ENCODE measurements at regions not wholly inside any gene's neighbourhood (a gene's known extent, or its start where the extent isn't known, plus 50 kb on each side); places are given as distances from the start of the nearest gene placed in this dataset.

GRCh38 chr19:27911122-27911898 lies 1301.6 kb downstream of the UQCRFS1 start:
- DNase-seq = no peak
- no peaks in the 10 kb centered on the region for H3K36me3 ChIP-seq
- TF ChIP-seq CTCF (IDR thresholded peaks at IDR 0.05; ENCODE audit: borderline replicate concordance) = no peak
- intact Hi-C loops (cut with micrococcal nuclease) = no loop called here
- no peaks in the 10 kb centered on the region for H3K4me1 ChIP-seq
- no peak overlapping the region for H3K27ac ChIP-seq (replicated peaks)
- H3K4me3 ChIP-seq = no peak overlapping the region
- H3K9me3 ChIP-seq (replicated peaks) = no peaks in the 10 kb centered on the region
- H3K27me3 ChIP-seq (ENCODE audit: low read depth) = peaks cover 17% of the 10 kb centered on the region

GRCh38 chr19:27909861-27910260 lies 1303.1 kb downstream of the UQCRFS1 start:
- H3K4me1 ChIP-seq = no peaks in the 10 kb centered on the region
- no peak overlapping the region for H3K4me3 ChIP-seq
- H3K27me3 ChIP-seq (ENCODE audit: low read depth) = peaks cover 17% of the 10 kb centered on the region
- no peak for TF ChIP-seq CTCF (IDR thresholded peaks at IDR 0.05; ENCODE audit: borderline replicate concordance)
- no peak for DNase-seq
- intact Hi-C loops (cut with micrococcal nuclease) = no loop called here
- no peaks in the 10 kb centered on the region for H3K36me3 ChIP-seq
- H3K9me3 ChIP-seq (replicated peaks) = no peaks in the 10 kb centered on the region
- no peak overlapping the region for H3K27ac ChIP-seq (replicated peaks)

- Histone ChIP-seq H3K36me3 (no peaks in the 10 kb centered on the region), H3K27ac (replicated peaks) (no peak overlapping the region), H3K27me3 (ENCODE audit: low read depth) (peaks cover 17% of the 10 kb centered on the region), H3K4me3 (no peak overlapping the region), H3K9me3 (replicated peaks) (no peaks in the 10 kb centered on the region), H3K4me1 (no peaks in the 10 kb centered on the region)
- DNase-seq = no peak
- no peak for TF ChIP-seq CTCF (IDR thresholded peaks at IDR 0.05; ENCODE audit: borderline replicate concordance)
- intact Hi-C loops (cut with micrococcal nuclease) = no loop called here
Observed at GRCh38 chr19:27909185-27909840, 1303.6 kb downstream of the UQCRFS1 start.

- Histone ChIP-seq H3K4me3 (no peak overlapping the region), H3K36me3 (no peaks in the 10 kb centered on the region), H3K27me3 (ENCODE audit: low read depth) (peaks cover 13% of the 10 kb centered on the region), H3K9me3 (replicated peaks) (no peaks in the 10 kb centered on the region), H3K4me1 (no peaks in the 10 kb centered on the region), H3K27ac (replicated peaks) (no peak overlapping the region)
- DNase-seq = no peak
- TF ChIP-seq CTCF (IDR thresholded peaks at IDR 0.05; ENCODE audit: borderline replicate concordance) = no peak
- intact Hi-C loops (cut with micrococcal nuclease) = no loop called here
Observed at GRCh38 chr19:27906081-27906480, 1306.9 kb downstream of the UQCRFS1 start.

- no peaks in the 10 kb centered on the region for H3K4me1 ChIP-seq
- H3K27ac ChIP-seq (replicated peaks) = no peak overlapping the region
- no peaks in the 10 kb centered on the region for H3K9me3 ChIP-seq (replicated peaks)
- DNase-seq = no peak
- no peaks in the 10 kb centered on the region for H3K36me3 ChIP-seq
- peaks cover 16% of the 10 kb centered on the region for H3K27me3 ChIP-seq (ENCODE audit: low read depth)
- TF ChIP-seq CTCF (IDR thresholded peaks at IDR 0.05; ENCODE audit: borderline replicate concordance) = no peak
- H3K4me3 ChIP-seq = no peak overlapping the region
- intact Hi-C loops (cut with micrococcal nuclease) = no loop called here
Observed at GRCh38 chr19:27905074-27905473, 1307.9 kb downstream of the UQCRFS1 start.

Measured in left ventricle myocardium inferior (tissue), 1 donor.